Retinal pigment epithelial cell (primary cell): ENCODE measurements at regions not wholly inside any gene's neighbourhood (a gene's known extent, or its start where the extent isn't known, plus 50 kb on each side); places are given as distances from the start of the nearest gene placed in this dataset.

Experiments
- DNase-seq: peaks from one replicate; pipeline ENCODE4 v3.0.0-alpha.2; 2010; ENCODE audit warnings: low read depth
- H3K4me3 ChIP-seq: 2 replicates; pipeline ENCODE4 v1.5.1; 2011; ENCODE audit warnings: mild to moderate bottlenecking, low read length, control low read depth, moderate library complexity
- CTCF ChIP-seq: conservative IDR thresholded peaks from 2 replicates; pipeline ENCODE4 v1.5.1; 2011; ENCODE audit warnings: low read depth, low read length, control low read depth, inconsistent platforms

DNA sequence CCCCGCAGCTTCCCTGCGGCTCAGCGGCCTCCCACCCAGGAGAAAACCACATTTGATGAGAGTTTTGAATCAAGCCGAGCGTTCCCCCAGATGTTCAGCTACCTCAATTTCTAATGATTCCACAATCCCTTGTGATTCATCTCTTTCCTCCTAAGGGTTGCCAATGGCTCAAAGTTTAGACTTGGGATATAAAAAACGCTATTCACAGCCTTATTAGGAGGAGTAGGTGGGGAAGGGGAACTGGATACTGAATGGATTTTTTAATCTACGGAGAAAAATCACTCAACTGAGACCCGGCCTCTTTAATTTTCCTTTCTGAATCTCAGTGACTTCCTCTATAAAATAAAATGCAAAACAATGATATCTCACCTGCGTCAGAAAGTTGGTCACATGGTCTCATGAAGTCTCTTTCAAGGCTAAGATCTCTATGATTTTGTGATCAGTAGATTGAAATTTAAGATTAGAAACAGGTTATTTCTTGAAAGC, 192.6 kb upstream of the TCF4 start:
- no peak for DNase-seq
- H3K4me3 ChIP-seq = peak overlapping the region; percentile 58
- no peak for TF ChIP-seq CTCF

GRCh38 chr18:55779691-55780585, 191.9 kb upstream of the TCF4 start:
- DNase-seq = no peak
- no peak for TF ChIP-seq CTCF
- H3K4me3 ChIP-seq = peak overlapping the region; percentile 58

DNA sequence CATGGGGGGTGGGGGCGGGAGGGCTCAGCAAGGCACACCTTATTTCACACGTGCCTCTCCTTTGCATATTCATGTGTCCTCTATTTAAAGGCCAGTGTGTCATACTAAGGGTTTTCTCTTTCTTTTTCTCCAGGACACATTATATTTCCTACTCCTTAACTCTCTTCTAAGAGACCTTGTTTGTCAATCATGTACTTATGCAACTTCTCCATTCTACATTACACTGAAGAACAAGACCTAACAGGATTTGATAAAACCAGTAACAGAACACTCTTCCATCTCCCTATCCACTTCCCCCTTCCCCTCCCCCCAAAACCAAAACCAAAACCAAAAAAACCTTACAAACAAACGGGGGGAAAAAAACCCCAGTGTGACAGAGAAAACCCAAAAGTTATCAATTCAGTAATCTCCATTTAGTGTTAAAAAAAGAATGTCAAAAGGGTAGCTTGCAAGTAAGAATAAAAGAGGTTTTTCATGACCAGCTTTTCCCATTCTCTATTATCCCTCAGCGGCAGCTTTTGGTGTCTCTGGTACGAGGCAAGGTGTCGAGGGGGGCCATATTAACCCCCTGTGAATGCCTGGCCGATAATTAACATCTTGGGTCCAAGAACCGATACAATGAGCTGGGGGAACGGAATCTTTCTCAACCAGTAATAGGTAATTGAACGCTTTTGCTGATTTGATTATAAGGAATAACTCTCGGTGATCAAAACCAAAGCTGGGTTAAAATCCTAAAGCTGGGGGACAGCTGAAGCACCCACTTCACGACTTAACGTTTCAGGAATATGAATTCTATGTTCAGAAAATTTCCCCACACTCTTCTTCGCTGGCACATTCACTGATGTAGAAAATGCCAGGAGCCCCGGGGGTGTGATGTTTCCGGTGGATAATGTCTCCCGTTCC, 191.0 kb upstream of the TCF4 start:
- DNase-seq = no peak
- H3K4me3 ChIP-seq = peak overlapping the region; percentile 58
- TF ChIP-seq CTCF = no peak

- DNase-seq = no peak
- H3K4me3 ChIP-seq = no peak overlapping the region
- no peak for TF ChIP-seq CTCF
These were observed 189.8 kb upstream of the TCF4 start for GRCh38 chr18:55777666-55778304.

- H3K4me3 ChIP-seq = no peak overlapping the region
- no peak for DNase-seq
- peak; percentile 26 for TF ChIP-seq CTCF
These were observed 188.0 kb upstream of the TCF4 start for GRCh38 chr18:55775972-55776371.

- DNase-seq = no peak
- TF ChIP-seq CTCF = no peak
- no peak overlapping the region for H3K4me3 ChIP-seq
These were observed 186.5 kb upstream of the TCF4 start for GRCh38 chr18:55774505-55774904.
